Panc1 (cell line): ENCODE measurements at regions not wholly inside any gene's neighbourhood (a gene's known extent, or its start where the extent isn't known, plus 50 kb on each side); places are given as distances from the start of the nearest gene placed in this dataset.
A peak's percentile ranks its signal among the peaks of the same experiment; 100 is the strongest.

Experiments used
- ATAC-seq: fragments of 200-7000 bp; cut with Tn5 transposase; 2 replicates; pipeline ENCODE4 v1.9.1; 2020; ENCODE audit warnings: mild to moderate bottlenecking, moderate library complexity
- BruUV-seq: library from RNA; stranded (reverse); fragments of 400-500 nt; replicated peaks from 2 replicates; lab custom pipeline; 2021; lab: Mats Ljungman, UMichigan
- CTCF ChIA-PET: fragments of 300-600 bp; sonication (Branson Sonifier 250); formaldehyde crosslinking; loops from one replicate; lab custom pipeline; 2022; ENCODE audit warnings: antibody characterized with exemption; lab: Charles Lee
- POLR2A ChIA-PET: fragments of 300-600 bp; sonication (Branson Sonifier 250); formaldehyde crosslinking; loops from one replicate; lab custom pipeline; 2022; ENCODE audit warnings: antibody characterized with exemption; lab: Charles Lee
- DNase-seq: peaks from one replicate; pipeline ENCODE4 v3.0.0-alpha.2; 2010; ENCODE audit warnings: low read depth, low spot score
- H3K27ac ChIP-seq: 2 replicates; pipeline ENCODE4 v1.5.1; 2011; ENCODE audit warnings: mild to moderate bottlenecking, low read length, inconsistent platforms
- H3K27me3 ChIP-seq: fragments of 200-500 bp; sonication (Bioruptor generic); 2 replicates; pipeline ENCODE4 v1.6.0; 2014; ENCODE audit warnings: low read length, inconsistent platforms; ENCODE audit not compliant: control insufficient read depth, insufficient read depth
- H3K36me3 ChIP-seq: fragments of 200-500 bp; sonication (Bioruptor generic); 2 replicates; pipeline ENCODE4 v1.5.1; 2014; ENCODE audit warnings: inconsistent platforms, mild to moderate bottlenecking, low read length, moderate library complexity; ENCODE audit not compliant: control insufficient read depth, insufficient read depth
- H3K4me1 ChIP-seq: 2 replicates; pipeline ENCODE4 v1.5.1; 2011; ENCODE audit warnings: inconsistent platforms, mild to moderate bottlenecking, low read length, moderate library complexity; ENCODE audit not compliant: control insufficient read depth, insufficient read depth
- H3K4me3 ChIP-seq, 2 experiments: 2 replicates each; pipeline ENCODE4 v1.5.1; 2011 to 2012; ENCODE audit warnings: low read depth in 2 of 2, low read length in 2 of 2, mild to moderate bottlenecking in 2 of 2, inconsistent platforms in 1 of 2, moderate library complexity in 1 of 2
- H3K9me3 ChIP-seq: fragments of 200-500 bp; sonication (Bioruptor generic); 2 replicates; pipeline ENCODE4 v1.5.1; 2014; ENCODE audit warnings: low read depth, mild to moderate bottlenecking, inconsistent platforms, low read length, moderate library complexity; ENCODE audit not compliant: control insufficient read depth, insufficient read depth
- CTCF ChIP-seq: fragments of 450-650 bp; IDR thresholded peaks from 2 replicates; pipeline ENCODE4 v1.5.1; 2017; ENCODE audit warnings: mild to moderate bottlenecking
- POLR2AphosphoS5 ChIP-seq: IDR thresholded peaks from 2 replicates; pipeline ENCODE4 v1.6.1; 2012; ENCODE audit warnings: mild to moderate bottlenecking, low read depth, low read length, moderate library complexity
- SIN3A ChIP-seq: IDR thresholded peaks from 2 replicates; pipeline ENCODE4 v1.6.1; 2012; ENCODE audit warnings: low read depth, mild to moderate bottlenecking, low read length, moderate library complexity, borderline replicate concordance; ENCODE audit not compliant: insufficient read depth
- TCF7L2 ChIP-seq: IDR thresholded peaks from 2 replicates; pipeline ENCODE4 v1.6.1; 2011; ENCODE audit warnings: mild to moderate bottlenecking, low read depth, low read length, inconsistent platforms
- in situ Hi-C: cut with HindIII; loops from 2 replicates; pipeline ENCODE4 v1.10.0; 2016; ENCODE audit warnings: low sequenced_read_pairs, low pct_unique_long_range_greater_than_20kb
- intact Hi-C: fragments of 100-400 bp; cut with micrococcal nuclease; formaldehyde crosslinking; loops from one replicate; pipeline ENCODE4 v1.10.0; 2022; ENCODE audit not compliant: unreplicated experiment
- TF ChIP-seq, protein P1 (sequence below), 2 experiments: IDR thresholded peaks; 2 replicates each; pipeline ENCODE4 v1.6.1; 2011 to 2012; ENCODE audit warnings: low read depth in 2 of 2, control low read depth in 1 of 2, low read length in 1 of 2, mild to moderate bottlenecking in 1 of 2, moderate library complexity in 1 of 2; ENCODE audit not compliant: insufficient read depth in 1 of 2

DNA sequence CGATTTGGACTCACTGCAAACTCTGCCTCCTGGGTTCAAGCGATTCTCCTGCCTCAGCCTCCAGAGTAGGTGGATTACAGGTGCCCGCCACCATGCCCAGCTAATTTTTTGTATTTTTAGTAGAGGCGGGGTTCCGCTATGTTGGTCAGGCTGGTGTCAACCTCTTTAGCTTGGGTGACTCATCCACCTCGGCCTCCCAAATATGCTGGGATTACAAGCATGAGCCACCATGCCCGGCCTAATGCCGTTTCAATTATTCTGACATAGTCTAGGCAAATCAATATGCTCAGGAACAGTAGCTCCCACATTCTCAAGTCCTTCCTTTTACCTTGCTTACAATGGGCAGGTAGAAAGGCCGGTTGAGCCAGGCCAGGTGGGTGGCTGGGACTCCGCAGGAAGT is 82.0 kb upstream of the EEA1 start:
- Histone ChIP-seq H3K36me3 (no peaks in the 10 kb centered on the region), H3K27me3 (no peaks in the 10 kb centered on the region), H3K4me3 (no peak overlapping the region), H3K4me1 (no peaks in the 10 kb centered on the region), H3K27ac (no peak overlapping the region), H3K9me3 (no peaks in the 10 kb centered on the region)
- in situ Hi-C loops = no loop called here
- ChIA-PET CTCF (no interaction called here), POLR2A (no interaction called here)
- intact Hi-C loops = no loop called here
- no TSS peak for BruUV-seq
- no peak for ATAC-seq
- TF ChIP-seq, protein P1, sequence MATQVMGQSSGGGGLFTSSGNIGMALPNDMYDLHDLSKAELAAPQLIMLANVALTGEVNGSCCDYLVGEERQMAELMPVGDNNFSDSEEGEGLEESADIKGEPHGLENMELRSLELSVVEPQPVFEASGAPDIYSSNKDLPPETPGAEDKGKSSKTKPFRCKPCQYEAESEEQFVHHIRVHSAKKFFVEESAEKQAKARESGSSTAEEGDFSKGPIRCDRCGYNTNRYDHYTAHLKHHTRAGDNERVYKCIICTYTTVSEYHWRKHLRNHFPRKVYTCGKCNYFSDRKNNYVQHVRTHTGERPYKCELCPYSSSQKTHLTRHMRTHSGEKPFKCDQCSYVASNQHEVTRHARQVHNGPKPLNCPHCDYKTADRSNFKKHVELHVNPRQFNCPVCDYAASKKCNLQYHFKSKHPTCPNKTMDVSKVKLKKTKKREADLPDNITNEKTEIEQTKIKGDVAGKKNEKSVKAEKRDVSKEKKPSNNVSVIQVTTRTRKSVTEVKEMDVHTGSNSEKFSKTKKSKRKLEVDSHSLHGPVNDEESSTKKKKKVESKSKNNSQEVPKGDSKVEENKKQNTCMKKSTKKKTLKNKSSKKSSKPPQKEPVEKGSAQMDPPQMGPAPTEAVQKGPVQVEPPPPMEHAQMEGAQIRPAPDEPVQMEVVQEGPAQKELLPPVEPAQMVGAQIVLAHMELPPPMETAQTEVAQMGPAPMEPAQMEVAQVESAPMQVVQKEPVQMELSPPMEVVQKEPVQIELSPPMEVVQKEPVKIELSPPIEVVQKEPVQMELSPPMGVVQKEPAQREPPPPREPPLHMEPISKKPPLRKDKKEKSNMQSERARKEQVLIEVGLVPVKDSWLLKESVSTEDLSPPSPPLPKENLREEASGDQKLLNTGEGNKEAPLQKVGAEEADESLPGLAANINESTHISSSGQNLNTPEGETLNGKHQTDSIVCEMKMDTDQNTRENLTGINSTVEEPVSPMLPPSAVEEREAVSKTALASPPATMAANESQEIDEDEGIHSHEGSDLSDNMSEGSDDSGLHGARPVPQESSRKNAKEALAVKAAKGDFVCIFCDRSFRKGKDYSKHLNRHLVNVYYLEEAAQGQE (IDR thresholded peaks at IDR 0.05; ENCODE audit: insufficient read depth in 1 of 2, low read depth in 2 of 2, low read length in 1 of 2) = no peak
- TF ChIP-seq POLR2AphosphoS5 (no peak), CTCF (no peak), SIN3A (no peak), TCF7L2 (no peak)
- no peak for DNase-seq

DNA sequence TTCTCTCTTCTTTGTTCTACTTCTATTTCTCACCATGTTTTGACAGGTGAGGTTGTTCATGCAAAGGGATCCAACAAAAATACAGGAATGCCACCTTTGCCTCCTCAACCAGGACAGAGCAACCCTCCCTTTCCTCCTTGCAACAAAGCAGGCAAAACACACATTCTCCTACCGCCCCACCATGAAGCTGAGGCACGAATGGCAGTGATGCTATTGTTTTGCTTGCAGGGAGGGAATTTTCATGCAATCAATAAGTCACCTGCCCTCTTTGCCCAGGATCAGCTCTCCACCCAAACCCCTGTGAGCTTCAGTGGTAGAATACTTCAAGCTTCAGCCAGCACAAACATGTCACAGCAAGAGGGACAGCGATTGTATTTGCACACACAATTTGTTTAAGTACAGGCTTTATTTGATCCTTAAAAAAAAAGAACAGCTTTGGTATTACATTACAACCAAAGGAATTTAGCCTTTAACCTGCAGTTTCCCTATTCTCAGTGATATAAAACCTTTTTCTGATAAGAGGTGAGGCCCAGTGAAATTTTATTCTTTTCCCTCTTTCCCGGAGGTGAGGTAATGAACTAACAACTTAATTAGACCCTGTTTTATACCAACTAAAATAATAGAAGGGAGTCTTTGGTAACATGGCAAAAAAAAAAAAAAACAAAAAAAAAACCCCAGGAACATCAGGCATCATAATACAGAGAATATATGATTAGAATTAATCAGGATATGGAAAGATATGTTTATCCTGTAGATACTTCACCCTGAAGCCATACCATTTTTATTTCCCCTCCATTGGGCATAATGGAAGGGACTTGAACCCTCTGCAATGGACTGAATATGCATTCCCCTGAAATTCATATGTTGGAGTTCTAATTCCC is 87.0 kb upstream of the EEA1 start:
- in situ Hi-C loops = no loop called here
- Histone ChIP-seq H3K27ac (no peak overlapping the region), H3K9me3 (no peaks in the 10 kb centered on the region), H3K27me3 (no peaks in the 10 kb centered on the region), H3K36me3 (no peaks in the 10 kb centered on the region), H3K4me1 (no peaks in the 10 kb centered on the region), H3K4me3 (no peak overlapping the region)
- ATAC-seq (peak; percentile 53; the same call in 1 of the 2 replicates), DNase-seq (no peak)
- intact Hi-C loops = no loop called here
- TF ChIP-seq CTCF = no peak
- no peak for TF ChIP-seq SIN3A
- peak; percentile 63; the same call in 1 of the 2 replicates for TF ChIP-seq TCF7L2
- no TSS peak for BruUV-seq
- POLR2A ChIA-PET = no interaction called here
- CTCF ChIA-PET = no interaction called here
